Peyer's patch (tissue), 4 donors: ENCODE measurements at regions not wholly inside any gene's neighbourhood (a gene's known extent, or its start where the extent isn't known, plus 50 kb on each side); places are given as distances from the start of the nearest gene placed in this dataset.
"Not testable (repeated sequence)": the region's sequence is repeated elsewhere in the genome, so short reads cannot be mapped to it uniquely, and the experiment has no call there.

Source experiments
- POLR2A ChIP-seq, 2 donors: fragments of 450-650 bp; IDR thresholded peaks; one replicate each; pipeline ENCODE4 v1.5.1; 2017; ENCODE audit warnings: antibody characterized with exemption in 2 of 2, mild to moderate bottlenecking in 2 of 2, moderate library complexity in 2 of 2
- TF ChIP-seq, protein P1 (sequence below), 6 experiments: fragments of 450-650 bp in 4 of 6; fragments of 200-600 bp in 2 of 6; sonication (generic) in 1 of 6; IDR thresholded peaks; one replicate each; pipeline ENCODE4 v1.5.1; 2017 to 2019; ENCODE audit warnings: antibody characterized with exemption in 6 of 6, mild to moderate bottlenecking in 3 of 6, moderate library complexity in 1 of 6

DNA sequence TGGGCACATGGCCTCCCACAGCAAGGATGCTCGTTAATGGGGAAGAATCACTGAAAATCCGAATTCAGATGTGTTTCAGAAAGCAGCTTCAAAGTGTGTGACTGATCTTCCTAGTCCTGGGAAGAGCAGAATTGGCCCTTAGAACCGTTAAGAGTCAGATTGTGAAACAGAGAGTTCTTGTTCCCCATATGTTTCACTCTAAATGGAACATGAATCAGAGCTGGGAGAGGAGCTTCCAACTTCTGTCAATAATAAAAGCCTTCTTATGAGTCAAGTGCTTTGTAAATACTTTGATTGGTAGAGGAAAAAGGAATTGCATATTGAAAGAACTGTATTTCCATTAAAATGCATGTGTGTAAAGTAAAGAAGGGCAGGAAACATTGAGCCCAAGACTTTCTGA lies 256.1 kb upstream of the PLGLB1 start:
- TF ChIP-seq, protein P1, sequence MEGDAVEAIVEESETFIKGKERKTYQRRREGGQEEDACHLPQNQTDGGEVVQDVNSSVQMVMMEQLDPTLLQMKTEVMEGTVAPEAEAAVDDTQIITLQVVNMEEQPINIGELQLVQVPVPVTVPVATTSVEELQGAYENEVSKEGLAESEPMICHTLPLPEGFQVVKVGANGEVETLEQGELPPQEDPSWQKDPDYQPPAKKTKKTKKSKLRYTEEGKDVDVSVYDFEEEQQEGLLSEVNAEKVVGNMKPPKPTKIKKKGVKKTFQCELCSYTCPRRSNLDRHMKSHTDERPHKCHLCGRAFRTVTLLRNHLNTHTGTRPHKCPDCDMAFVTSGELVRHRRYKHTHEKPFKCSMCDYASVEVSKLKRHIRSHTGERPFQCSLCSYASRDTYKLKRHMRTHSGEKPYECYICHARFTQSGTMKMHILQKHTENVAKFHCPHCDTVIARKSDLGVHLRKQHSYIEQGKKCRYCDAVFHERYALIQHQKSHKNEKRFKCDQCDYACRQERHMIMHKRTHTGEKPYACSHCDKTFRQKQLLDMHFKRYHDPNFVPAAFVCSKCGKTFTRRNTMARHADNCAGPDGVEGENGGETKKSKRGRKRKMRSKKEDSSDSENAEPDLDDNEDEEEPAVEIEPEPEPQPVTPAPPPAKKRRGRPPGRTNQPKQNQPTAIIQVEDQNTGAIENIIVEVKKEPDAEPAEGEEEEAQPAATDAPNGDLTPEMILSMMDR (IDR thresholded peaks at IDR 0.05): not testable (repeated sequence)
- TF ChIP-seq POLR2A (IDR thresholded peaks at IDR 0.05): not testable (repeated sequence)
